ENCODE measurements at regions not wholly inside any gene's neighbourhood (a gene's known extent, or its start where the extent isn't known, plus 50 kb on each side); places are given as distances from the start of the nearest gene placed in this dataset.

- TF ChIP-seq CTCF (IDR thresholded peaks at IDR 0.05), result no peak
Observed at GRCh38 chr12:59023861-59024424, 103.6 kb upstream of the LRIG3 start.

GRCh38 chr12:59020073-59020946 is 100.0 kb upstream of the LRIG3 start:
- TF ChIP-seq CTCF (IDR thresholded peaks at IDR 0.05), result no peak

GRCh38 chr12:59014885-59015284 is 94.6 kb upstream of the LRIG3 start:
- TF ChIP-seq CTCF (IDR thresholded peaks at IDR 0.05), result no peak

GRCh38 chr12:59010941-59011340 is 90.6 kb upstream of the LRIG3 start:
- no peak for TF ChIP-seq CTCF (IDR thresholded peaks at IDR 0.05)

- no peak for TF ChIP-seq CTCF (IDR thresholded peaks at IDR 0.05)
Observed at GRCh38 chr12:59010118-59010517, 89.8 kb upstream of the LRIG3 start.

GRCh38 chr12:59007620-59008019 is 87.3 kb upstream of the LRIG3 start:
- no peak for TF ChIP-seq CTCF (IDR thresholded peaks at IDR 0.05)

- no peak for TF ChIP-seq CTCF (IDR thresholded peaks at IDR 0.05)
Observed at GRCh38 chr12:59005193-59005955, 85.1 kb upstream of the LRIG3 start.
